ENCODE measurements at regions not wholly inside any gene's neighbourhood (a gene's known extent, or its start where the extent isn't known, plus 50 kb on each side); places are given as distances from the start of the nearest gene placed in this dataset.

DNA sequence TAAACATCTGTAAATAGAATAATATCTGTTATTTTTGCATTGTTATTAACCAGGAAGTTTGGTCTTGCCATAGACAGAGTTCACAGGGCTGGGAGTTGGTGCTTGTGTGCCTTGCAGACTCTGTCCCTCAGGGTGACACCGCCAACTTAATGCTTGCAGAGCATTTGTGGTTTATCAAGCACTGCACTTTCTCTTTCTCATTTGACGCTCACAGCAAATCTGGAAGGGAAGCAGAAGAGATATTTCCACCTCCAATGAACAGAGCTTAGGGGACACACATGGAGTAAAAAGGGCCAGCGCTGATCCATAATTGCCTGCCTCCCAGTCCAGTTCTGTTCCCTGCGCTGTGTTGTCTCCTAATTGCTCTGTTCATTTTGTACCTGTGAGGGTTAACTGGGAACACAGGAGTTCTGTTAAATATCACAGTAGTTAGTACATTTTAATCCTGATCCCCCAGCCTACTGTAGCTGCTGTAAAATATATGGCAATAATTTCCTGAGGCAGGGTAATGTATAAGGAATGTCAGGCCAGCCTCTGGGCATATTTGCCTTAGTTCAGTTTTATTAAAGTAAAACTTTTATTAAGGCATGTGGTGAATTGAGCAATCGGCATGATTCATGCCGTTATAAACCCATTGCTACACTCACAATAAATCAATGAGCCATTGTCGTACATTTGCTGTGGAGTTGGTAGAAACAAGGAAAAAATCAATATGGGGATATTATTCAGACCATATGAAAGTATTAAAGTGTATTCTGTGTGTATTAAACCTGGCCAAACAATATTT is 182.5 kb upstream of the OSR1 start (continued):
- no peak for TF ChIP-seq KLF5 (IDR thresholded peaks at IDR 0.05; ENCODE audit: partially characterized antibody)
- TF ChIP-seq, protein P1, sequence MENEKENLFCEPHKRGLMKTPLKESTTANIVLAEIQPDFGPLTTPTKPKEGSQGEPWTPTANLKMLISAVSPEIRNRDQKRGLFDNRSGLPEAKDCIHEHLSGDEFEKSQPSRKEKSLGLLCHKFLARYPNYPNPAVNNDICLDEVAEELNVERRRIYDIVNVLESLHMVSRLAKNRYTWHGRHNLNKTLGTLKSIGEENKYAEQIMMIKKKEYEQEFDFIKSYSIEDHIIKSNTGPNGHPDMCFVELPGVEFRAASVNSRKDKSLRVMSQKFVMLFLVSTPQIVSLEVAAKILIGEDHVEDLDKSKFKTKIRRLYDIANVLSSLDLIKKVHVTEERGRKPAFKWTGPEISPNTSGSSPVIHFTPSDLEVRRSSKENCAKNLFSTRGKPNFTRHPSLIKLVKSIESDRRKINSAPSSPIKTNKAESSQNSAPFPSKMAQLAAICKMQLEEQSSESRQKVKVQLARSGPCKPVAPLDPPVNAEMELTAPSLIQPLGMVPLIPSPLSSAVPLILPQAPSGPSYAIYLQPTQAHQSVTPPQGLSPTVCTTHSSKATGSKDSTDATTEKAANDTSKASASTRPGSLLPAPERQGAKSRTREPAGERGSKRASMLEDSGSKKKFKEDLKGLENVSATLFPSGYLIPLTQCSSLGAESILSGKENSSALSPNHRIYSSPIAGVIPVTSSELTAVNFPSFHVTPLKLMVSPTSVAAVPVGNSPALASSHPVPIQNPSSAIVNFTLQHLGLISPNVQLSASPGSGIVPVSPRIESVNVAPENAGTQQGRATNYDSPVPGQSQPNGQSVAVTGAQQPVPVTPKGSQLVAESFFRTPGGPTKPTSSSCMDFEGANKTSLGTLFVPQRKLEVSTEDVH (IDR thresholded peaks at IDR 0.05; ENCODE audit: low read depth, partially characterized antibody) = no peak
- no peak for TF ChIP-seq CEBPZ (IDR thresholded peaks at IDR 0.05; ENCODE audit: low read depth, low read length)
- no peak for TF ChIP-seq TCF3 (IDR thresholded peaks at IDR 0.05; ENCODE audit: borderline replicate concordance, insufficient read depth, low read depth, low read length)
- no peak for TF ChIP-seq JUNB (IDR thresholded peaks at IDR 0.05)

All from GM12878 (cell line).